ENCODE measurements at regions not wholly inside any gene's neighbourhood (a gene's known extent, or its start where the extent isn't known, plus 50 kb on each side); places are given as distances from the start of the nearest gene placed in this dataset.

DNA sequence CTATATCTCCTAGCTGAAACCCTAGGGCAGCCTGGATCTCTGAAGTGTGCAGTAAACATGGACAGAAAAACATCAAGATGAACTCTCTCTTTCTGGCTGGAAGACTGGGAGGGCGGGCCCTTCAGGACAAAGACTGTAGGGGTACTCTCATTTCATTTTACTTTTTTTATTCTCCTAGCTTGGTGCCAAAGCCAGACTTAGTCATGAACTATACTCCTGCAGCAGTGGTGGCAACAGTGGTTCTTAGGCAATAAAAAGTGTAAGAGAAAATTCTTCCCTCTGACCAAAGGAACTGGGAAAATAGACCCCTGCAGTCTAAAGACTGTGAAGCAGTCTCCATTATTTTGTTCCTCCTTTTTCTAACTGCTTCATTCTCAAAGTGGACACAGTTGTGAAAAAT lies 213.8 kb upstream of the JUN start:
- no peak for DNase-seq (ENCODE audit: low read depth)

- no peak for DNase-seq (ENCODE audit: low read depth)
Measured at GRCh38 chr1:58999676-59000075, 215.8 kb upstream of the JUN start.

DNA sequence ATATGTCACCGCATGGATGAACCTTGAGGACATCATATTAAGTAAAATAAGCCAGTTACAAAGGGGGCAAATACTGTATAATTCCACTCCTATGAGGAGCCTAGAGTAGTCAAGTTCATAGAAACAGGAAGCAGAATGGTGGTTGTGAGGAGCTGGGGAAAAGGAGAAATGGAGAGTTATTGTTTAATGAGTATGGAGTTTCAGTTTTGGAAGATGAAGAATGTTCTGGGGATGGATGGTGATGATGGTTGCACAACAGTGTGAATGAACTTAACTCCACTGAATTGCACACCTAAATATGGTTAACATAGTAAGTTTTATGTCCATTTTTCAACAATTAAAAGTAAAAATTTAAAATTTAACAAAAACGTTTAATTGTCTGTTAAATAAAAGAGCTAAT lies 220.9 kb upstream of the JUN start:
- no peak for DNase-seq (ENCODE audit: low read depth)

DNA sequence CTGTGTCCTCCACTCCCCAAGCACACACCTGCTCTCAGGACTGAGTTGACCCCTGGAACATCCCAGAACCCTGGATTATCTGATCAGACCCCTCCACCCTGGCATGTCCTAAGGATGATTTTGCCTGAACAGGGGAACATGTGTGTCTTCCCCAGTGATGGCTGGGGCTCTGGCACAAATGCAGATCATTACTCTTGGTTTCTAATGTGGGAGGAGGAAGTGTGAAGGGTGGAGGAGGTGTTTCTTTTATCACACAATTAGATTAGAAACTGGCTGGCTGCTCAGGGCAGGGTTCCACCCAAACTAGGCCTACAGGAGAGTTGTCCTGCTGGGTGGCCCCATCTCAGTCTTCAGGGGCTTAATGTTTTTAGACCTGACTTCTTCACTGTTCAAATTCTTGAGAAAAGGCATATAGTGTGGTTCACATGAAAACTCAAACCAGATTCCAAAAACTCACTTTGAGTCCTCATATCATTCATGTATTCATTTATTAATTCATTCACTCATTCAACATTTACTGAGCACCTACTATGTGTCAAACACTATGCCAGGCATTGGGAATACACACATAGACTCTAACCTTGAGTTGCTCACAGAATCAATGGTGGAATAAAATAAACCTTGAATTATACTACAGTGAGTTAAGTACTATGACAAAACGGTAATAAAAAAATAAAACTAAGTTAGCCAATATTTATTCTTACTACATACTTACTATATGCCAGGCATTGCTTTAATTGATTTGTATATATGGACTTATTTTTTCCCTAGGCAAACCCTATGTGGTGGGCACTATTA lies 221.8 kb upstream of the JUN start:
- DNase-seq (ENCODE audit: low read depth) = no peak

DNA sequence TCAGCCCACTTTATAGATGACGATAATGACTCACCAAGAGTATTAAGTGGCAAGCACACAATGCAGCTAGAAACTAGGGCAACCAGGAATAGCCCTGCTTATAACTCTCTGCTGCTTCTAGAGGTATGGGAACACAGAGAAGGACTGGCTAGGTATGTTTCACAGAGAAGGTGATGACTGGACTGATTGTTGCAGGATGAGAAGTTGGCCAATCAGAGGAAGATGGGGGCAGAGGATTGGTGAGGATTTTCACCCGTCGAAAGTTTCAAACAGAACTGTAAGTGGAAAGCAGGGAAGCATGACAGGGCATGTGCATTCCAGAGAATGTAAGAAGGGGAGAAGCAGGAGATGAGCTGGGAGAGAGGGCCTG lies 222.4 kb upstream of the JUN start:
- DNase-seq (ENCODE audit: low read depth) = no peak

DNA sequence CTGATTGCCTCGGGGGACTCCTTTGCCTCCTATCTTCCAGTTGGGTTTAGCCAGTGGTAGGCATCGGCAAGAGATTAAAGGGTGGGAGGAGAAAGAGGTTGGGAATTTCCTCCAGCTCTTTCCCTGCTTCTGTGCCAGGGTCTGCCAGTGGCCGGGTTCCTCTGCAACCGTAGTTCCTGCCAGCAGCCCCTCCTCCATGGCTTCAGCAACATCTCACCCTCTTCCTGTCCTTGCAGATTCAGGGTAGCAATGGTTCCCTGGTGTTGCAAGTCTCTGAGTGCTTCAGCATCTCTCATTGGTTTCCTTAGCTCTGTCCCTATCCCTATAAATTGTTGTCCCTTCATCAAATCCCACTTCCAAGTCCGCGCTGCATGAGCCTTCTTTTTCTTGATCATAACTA lies 223.1 kb upstream of the JUN start:
- DNase-seq (ENCODE audit: low read depth) = no peak

- no peak for DNase-seq (ENCODE audit: low read depth)
Measured at GRCh38 chr1:59007429-59007819, 223.6 kb upstream of the JUN start.

- DNase-seq (ENCODE audit: low read depth) = peak; percentile 36
Measured at GRCh38 chr1:59007820-59008598, 224.2 kb upstream of the JUN start.

DNA sequence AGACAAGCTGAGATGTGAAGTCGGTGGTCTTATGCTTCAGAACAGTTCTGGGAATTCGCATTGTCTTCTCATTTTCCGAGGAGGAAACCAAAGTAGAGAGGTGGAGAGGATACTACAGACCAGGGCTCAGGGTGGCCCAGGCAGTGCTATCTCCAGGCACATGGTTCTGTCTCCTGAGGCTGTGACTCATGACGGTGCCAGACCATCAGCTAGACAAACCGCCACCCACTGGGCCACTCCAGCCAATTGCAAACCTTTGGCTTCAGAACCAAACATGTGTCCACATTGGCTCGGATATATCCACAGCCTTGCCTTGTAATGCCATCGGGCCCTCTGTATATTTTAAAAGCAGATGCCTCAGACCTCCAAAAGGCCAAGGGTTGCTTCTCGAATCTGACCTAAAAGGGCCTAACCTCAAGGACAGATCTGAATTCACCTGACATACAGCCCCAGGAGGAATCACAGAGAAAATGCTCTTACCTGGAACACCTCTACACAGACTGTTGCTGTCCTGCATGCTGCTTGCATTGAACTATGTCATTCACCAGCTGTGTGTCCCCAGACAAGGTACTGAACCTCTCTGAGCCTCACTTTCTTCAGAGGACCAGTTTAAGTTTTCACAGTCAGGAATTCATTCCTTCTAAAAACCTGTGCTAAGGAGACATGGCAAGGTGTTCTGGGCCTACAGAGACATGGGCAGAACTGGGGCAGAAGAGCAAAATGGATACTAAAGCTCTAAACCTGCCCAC lies 224.9 kb upstream of the JUN start:
- DNase-seq (ENCODE audit: low read depth) = peak; percentile 55

- no peak for DNase-seq (ENCODE audit: low read depth)
Measured at GRCh38 chr1:59011663-59012062, 227.8 kb upstream of the JUN start.

GRCh38 chr1:59012378-59012777 lies 228.5 kb upstream of the JUN start:
- no peak for DNase-seq (ENCODE audit: low read depth)

DNA sequence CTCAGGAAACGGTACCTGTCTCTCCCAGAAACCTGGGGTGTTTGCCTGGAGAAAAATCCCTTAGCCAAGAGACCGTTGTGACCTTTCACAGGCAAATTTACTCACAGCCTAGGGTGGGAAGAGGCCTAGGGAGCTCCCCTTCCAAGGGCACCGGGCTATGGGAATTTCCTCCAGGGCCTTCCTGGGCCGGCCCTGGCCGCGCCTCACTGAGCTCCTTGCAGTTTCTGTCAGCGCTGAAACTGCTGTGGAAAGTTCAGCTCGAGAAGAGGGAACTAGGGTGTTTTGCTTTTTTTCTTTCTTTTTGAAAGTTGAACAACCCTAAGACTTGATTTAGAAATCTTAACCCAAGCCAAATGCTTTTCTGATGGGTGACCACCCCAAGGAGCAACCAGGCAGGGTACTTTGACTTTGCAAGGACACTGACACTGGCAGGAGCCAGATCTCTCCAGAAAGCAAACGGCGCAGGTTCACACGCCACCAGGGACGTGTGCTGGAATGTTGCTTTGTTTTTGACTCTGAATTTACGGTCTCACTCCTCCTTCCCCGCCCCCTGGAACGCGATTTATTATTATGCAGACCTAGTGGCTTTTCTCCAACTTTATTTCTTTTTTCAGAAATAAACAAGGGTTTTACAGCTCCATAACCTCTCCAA lies 229.6 kb upstream of the JUN start:
- peak; percentile 44 for DNase-seq (ENCODE audit: low read depth)

DNA sequence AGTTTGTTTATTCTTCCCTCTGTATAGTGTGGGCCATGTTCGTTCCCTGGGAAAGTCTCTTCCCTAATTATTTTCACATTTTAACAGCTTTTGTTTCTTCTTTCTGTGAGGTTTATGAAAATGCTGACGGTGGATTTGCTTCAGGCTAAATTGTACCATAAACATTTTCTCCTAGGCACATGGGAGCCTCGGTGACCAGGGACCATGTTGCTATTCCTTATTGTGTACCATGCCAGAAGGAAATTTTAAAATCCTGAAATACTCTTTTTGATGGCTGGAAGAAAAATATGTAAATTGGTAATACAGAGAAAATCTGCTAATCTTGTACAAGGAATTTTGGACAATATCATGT lies 230.1 kb upstream of the JUN start:
- no peak for DNase-seq (ENCODE audit: low read depth)

DNA sequence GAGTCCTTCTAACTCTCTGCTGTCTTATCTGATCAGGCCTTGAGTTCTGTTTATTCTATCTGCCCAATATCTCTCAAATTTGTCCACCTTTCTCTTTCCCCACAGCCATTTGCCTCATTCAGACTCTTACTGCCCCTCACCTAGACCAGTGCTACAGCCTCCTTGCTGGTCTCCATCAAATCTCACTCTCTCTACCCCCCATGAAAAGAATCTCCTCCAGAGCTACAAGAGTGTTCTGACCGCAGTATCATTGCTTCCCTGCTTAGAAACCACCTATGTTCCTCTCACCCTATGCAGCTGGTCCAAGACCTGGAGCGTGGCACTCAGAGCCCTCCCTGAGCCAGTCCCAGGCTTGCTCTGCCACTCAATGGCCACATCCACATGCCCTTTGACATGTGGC lies 231.0 kb upstream of the JUN start:
- DNase-seq (ENCODE audit: low read depth) = no peak

- DNase-seq (ENCODE audit: low read depth) = peak; percentile 67
Measured at GRCh38 chr1:59015708-59016107, 231.9 kb upstream of the JUN start.

- no peak for DNase-seq (ENCODE audit: low read depth)
Measured at GRCh38 chr1:59016390-59016789, 232.5 kb upstream of the JUN start.

- peak; percentile 85 for DNase-seq (ENCODE audit: low read depth)
Measured at GRCh38 chr1:59017501-59018231, 233.8 kb upstream of the JUN start.

GRCh38 chr1:59018446-59018845 lies 234.6 kb upstream of the JUN start:
- DNase-seq (ENCODE audit: low read depth) = no peak

- no peak for DNase-seq (ENCODE audit: low read depth)
Measured at GRCh38 chr1:59018860-59019259, 235.0 kb upstream of the JUN start.

DNA sequence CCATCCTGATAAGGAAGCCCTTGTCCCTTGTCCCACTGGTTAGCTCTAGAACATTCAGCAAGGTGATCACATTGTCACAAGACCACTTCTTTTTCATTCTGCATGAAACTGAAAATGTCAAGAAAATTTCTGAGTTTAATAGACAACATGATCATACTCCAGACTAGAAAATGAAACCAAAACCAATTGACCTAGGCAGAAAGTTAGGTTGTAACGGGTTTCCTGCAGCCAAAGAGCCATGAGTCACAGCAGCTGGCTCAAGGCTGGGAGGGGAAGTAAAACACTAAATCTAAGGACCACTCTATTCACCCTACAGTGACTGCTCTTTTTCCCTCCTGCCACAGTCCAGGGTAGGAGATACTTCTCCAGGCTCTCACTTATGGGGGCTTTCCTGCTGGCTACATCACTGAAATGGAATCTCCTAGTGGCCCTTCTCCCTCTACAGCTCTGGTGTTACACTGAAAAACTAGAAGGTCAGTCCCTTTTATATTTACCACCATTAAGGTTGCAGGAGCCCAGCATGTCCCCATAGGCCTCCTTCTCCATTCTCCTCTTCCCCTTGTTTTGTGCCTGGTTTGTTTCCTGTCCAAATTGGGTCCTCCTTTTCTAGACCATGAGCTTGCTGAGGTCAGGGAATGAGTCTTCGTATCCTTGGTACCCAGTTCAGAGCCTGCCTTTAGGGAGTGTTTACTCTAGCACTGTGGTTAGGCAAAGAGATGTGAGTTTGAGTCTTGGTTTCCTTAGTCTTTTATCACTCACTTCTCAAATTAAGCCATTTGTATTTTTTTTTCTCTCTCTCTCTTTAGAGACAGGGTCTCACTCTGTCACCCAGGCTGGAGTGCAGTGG lies 236.5 kb upstream of the JUN start:
- peak; percentile 89 for DNase-seq (ENCODE audit: low read depth)

GRCh38 chr1:59022199-59022598 lies 238.4 kb upstream of the JUN start:
- DNase-seq (ENCODE audit: low read depth) = no peak
